HepG2 (cell line): ENCODE measurements at regions not wholly inside any gene's neighbourhood (a gene's known extent, or its start where the extent isn't known, plus 50 kb on each side); places are given as distances from the start of the nearest gene placed in this dataset.

Experiments
- ATAC-seq: fragments of 200-7000 bp; cut with Tn5 transposase; 3 replicates; pipeline ENCODE4 v1.9.1; 2020; ENCODE audit warnings: mild to moderate bottlenecking, moderate library complexity
- BruUV-seq: library from RNA; stranded (reverse); fragments of 400-500 nt; replicated peaks from 2 replicates; lab custom pipeline; 2021; lab: Mats Ljungman, UMichigan
- CTCF ChIA-PET: fragments of 300-600 bp; formaldehyde crosslinking; extraction: SDS; loops from one replicate; lab custom pipeline; 2021; ENCODE audit warnings: low total read pairs, inconsistent platforms, low intra/inter-chr PET ratio; lab: Yijun Ruan, JAX
- POLR2A ChIA-PET: fragments of 350-600 bp; sonication (Branson Sonifier 250); formaldehyde crosslinking; loops from one replicate; lab custom pipeline; 2020; ENCODE audit warnings: antibody characterized with exemption, inconsistent platforms; lab: Yijun Ruan, JAX
- DNase-seq: peaks from one replicate; pipeline ENCODE4 v3.0.0-alpha.2; 2015; ENCODE audit warnings: low spot score
- FAIRE-seq: peaks from 3 replicates; lab custom pipeline; 2011; peaks lifted over from hg19 to GRCh38; lab: Jason Lieb, UNC
- H2AFZ ChIP-seq: one replicate; pipeline ENCODE4 v1.6.1; 2011; ENCODE audit warnings: low read length, inconsistent platforms
- H3K27ac ChIP-seq: fragments of 300-600 bp; 3 replicates; pipeline ENCODE4 v1.8.0; 2011; ENCODE audit warnings: mixed run types, mild to moderate bottlenecking, mixed read lengths, low read length, inconsistent platforms; ENCODE audit not compliant: insufficient read depth; ENCODE audit errors: extremely low read length
- H3K27me3 ChIP-seq, 2 experiments: fragments of 200-600 bp in 1 of 2; 2 replicates in 1 of 2; 3 replicates in 1 of 2; pipeline versions ENCODE4 v1.6.0 to v1.8.0; 2011; ENCODE audit warnings: low read length in 2 of 2, mild to moderate bottlenecking in 2 of 2, moderate library complexity in 2 of 2, inconsistent platforms in 1 of 2; ENCODE audit not compliant: insufficient read depth in 2 of 2, control insufficient read depth in 1 of 2
- H3K36me3 ChIP-seq, 2 experiments: fragments of 200-600 bp in 1 of 2; replicated peaks in 1 of 2; 2 replicates in 1 of 2; 3 replicates in 1 of 2; pipeline versions ENCODE4 v1.5.1 to v1.8.0; 2011; ENCODE audit warnings: low read length in 2 of 2, inconsistent platforms in 1 of 2; ENCODE audit not compliant: insufficient read depth in 2 of 2, control insufficient read depth in 1 of 2
- H3K4me1 ChIP-seq: 2 replicates; pipeline ENCODE4 v1.5.1; 2012; ENCODE audit warnings: low read length, inconsistent platforms; ENCODE audit not compliant: insufficient read depth
- H3K4me2 ChIP-seq: 2 replicates; pipeline ENCODE4 v1.6.0; 2011; ENCODE audit warnings: low read depth, low read length, inconsistent platforms
- H3K4me3 ChIP-seq, 3 experiments: fragments of 200-600 bp in 1 of 3; sonication (generic), shearing (Covaris generic) in 1 of 3; replicated peaks in 1 of 3; 2 replicates each; pipeline ENCODE4 v1.5.1; 2011 to 2016; ENCODE audit warnings: low read length in 3 of 3, inconsistent platforms in 2 of 3, low read depth in 2 of 3, mild to moderate bottlenecking in 2 of 3, control low read depth in 1 of 3, mixed read lengths in 1 of 3; ENCODE audit not compliant: insufficient read depth in 1 of 3
- H3K79me2 ChIP-seq: one replicate; pipeline ENCODE4 v1.6.1; 2011; ENCODE audit warnings: low read length, inconsistent platforms; ENCODE audit not compliant: insufficient read depth
- H3K9ac ChIP-seq: 2 replicates; pipeline ENCODE4 v1.6.0; 2011; ENCODE audit warnings: mild to moderate bottlenecking, low read depth, low read length, inconsistent platforms; ENCODE audit not compliant: insufficient read depth
- H3K9me3 ChIP-seq: 2 replicates; pipeline ENCODE4 v1.5.1; 2012; ENCODE audit warnings: mild to moderate bottlenecking, low read length
- H4K20me1 ChIP-seq: 2 replicates; pipeline ENCODE4 v1.6.0; 2011; ENCODE audit warnings: inconsistent platforms, mild to moderate bottlenecking, low read length, moderate library complexity; ENCODE audit not compliant: insufficient read depth
- MTA3 ChIP-seq: sonication (generic); formaldehyde crosslinking; IDR thresholded peaks from 2 replicates; pipeline ENCODE4 v1.4.0; 2020; ENCODE audit warnings: missing genetic modification reagents
- TAF1 ChIP-seq: sonication (generic); formaldehyde crosslinking; IDR thresholded peaks from 2 replicates; pipeline ENCODE4 v1.4.0; 2020; ENCODE audit warnings: missing genetic modification reagents
- WGBS: methylation state at CpG from one replicate; pipeline ENCODE4 v1.1.6; 2017; ENCODE audit warnings: low lambda C conversion rate; 5-methylcytosine and 5-hydroxymethylcytosine counted together
- in situ Hi-C: cut with HindIII; loops from 2 replicates; pipeline ENCODE4 v1.10.0; 2017; ENCODE audit warnings: low pct_unique_long_range_greater_than_20kb; ENCODE audit not compliant: extremely low pct_ligation_motif_present
- intact Hi-C: fragments of 100-400 bp; cut with micrococcal nuclease; formaldehyde crosslinking; loops from one replicate; pipeline ENCODE4 v1.10.0; 2022; ENCODE audit not compliant: unreplicated experiment
- TF ChIP-seq, protein P1 (sequence below): sonication (generic); formaldehyde crosslinking; IDR thresholded peaks from 2 replicates; pipeline ENCODE4 v1.4.0; 2020; ENCODE audit warnings: missing genetic modification reagents, mild to moderate bottlenecking, borderline replicate concordance
- TF ChIP-seq, protein P2 (sequence below): sonication (generic); formaldehyde crosslinking; IDR thresholded peaks from 2 replicates; pipeline ENCODE4 v1.8.0; 2022; ENCODE audit warnings: missing genetic modification reagents, mild to moderate bottlenecking, moderate library complexity, borderline replicate concordance
- TF ChIP-seq, protein P3 (sequence below): sonication (generic); formaldehyde crosslinking; conservative IDR thresholded peaks from 2 replicates; pipeline ENCODE4 v1.4.0; 2020; ENCODE audit warnings: missing genetic modification reagents

DNA sequence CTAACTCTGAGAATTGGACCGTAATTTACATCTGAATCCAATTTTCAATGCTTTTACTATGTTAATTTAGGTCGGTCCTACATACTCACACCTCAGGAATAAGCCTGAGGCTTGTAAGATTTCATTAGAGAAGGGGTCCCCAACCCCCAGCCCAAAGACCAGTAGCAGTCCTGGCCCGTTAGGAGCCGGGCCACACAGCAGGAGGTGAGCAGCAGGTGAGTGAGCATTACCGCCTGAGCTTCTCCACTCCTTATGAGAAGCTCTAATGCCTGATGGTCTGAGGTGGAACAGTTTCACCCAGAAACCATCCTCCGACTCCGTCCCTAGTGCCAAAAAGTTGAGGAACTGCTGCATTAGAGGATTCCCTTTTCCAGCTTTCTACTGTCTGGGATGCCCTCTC, 757.3 kb downstream of the SI start:
- DNase-seq = no peak
- no peak overlapping the region for H3K27ac ChIP-seq
- no peak overlapping the region for H2AFZ ChIP-seq
- in situ Hi-C loops (no loop called here), intact Hi-C loops (no loop called here)
- H3K36me3 ChIP-seq = no peaks in the 10 kb centered on the region
- POLR2A ChIA-PET = no interaction called here
- no peaks in the 10 kb centered on the region for H3K4me1 ChIP-seq
- no peak overlapping the region for H3K9ac ChIP-seq
- FAIRE-seq = no peak
- no peaks in the 10 kb centered on the region for H3K9me3 ChIP-seq
- no peak for ATAC-seq
- CTCF ChIA-PET = no interaction called here
- BruUV-seq = no TSS peak
- 5% methylated on average over 7 of the region's 7 CpGs for WGBS
- H3K79me2 ChIP-seq = no peaks in the 10 kb centered on the region
- H4K20me1 ChIP-seq = no peaks in the 10 kb centered on the region
- H3K27me3 ChIP-seq = no peaks in the 10 kb centered on the region
- no peak overlapping the region for H3K4me3 ChIP-seq
- H3K4me2 ChIP-seq = no peak overlapping the region
- TF ChIP-seq MTA3 (CRISPR knock-in tag) (no peak), TAF1 (no peak)
- TF ChIP-seq, protein P1, sequence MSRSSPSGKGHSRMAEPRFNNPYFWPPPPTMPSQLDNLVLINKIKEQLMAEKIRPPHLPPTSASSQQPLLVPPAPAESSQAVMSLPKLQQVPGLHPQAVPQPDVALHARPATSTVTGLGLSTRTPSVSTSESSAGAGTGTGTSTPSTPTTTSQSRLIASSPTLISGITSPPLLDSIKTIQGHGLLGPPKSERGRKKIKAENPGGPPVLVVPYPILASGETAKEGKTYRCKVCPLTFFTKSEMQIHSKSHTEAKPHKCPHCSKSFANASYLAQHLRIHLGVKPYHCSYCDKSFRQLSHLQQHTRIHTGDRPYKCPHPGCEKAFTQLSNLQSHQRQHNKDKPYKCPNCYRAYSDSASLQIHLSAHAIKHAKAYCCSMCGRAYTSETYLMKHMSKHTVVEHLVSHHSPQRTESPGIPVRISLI (CRISPR knock-in tag) = no peak
- TF ChIP-seq, protein P2, sequence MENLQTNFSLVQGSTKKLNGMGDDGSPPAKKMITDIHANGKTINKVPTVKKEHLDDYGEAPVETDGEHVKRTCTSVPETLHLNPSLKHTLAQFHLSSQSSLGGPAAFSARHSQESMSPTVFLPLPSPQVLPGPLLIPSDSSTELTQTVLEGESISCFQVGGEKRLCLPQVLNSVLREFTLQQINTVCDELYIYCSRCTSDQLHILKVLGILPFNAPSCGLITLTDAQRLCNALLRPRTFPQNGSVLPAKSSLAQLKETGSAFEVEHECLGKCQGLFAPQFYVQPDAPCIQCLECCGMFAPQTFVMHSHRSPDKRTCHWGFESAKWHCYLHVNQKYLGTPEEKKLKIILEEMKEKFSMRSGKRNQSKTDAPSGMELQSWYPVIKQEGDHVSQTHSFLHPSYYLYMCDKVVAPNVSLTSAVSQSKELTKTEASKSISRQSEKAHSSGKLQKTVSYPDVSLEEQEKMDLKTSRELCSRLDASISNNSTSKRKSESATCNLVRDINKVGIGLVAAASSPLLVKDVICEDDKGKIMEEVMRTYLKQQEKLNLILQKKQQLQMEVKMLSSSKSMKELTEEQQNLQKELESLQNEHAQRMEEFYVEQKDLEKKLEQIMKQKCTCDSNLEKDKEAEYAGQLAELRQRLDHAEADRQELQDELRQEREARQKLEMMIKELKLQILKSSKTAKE (CRISPR knock-in tag) = no peak
- TF ChIP-seq, protein P3, sequence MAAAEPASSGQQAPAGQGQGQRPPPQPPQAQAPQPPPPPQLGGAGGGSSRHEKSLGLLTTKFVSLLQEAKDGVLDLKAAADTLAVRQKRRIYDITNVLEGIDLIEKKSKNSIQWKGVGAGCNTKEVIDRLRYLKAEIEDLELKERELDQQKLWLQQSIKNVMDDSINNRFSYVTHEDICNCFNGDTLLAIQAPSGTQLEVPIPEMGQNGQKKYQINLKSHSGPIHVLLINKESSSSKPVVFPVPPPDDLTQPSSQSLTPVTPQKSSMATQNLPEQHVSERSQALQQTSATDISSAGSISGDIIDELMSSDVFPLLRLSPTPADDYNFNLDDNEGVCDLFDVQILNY (CRISPR knock-in tag) = no peak
- TF ChIP-seq, all 625 proteins: peak for 0
